Hepatocyte (in vitro differentiated cells): ENCODE measurements at regions not wholly inside any gene's neighbourhood (a gene's known extent, or its start where the extent isn't known, plus 50 kb on each side); places are given as distances from the start of the nearest gene placed in this dataset.

Experiments
- CTCF ChIP-seq: fragments of 200-600 bp; sonication (generic); IDR thresholded peaks from 2 replicates; pipeline ENCODE4 v1.5.1; 2016; ENCODE audit warnings: antibody characterized with exemption, mild to moderate bottlenecking; ENCODE audit not compliant: poor library complexity
- EZH2 ChIP-seq: fragments of 200-600 bp; sonication (generic); IDR thresholded peaks from 2 replicates; pipeline ENCODE4 v1.6.1; 2016; ENCODE audit warnings: antibody characterized with exemption, mild to moderate bottlenecking, borderline replicate concordance

GRCh38 chr2:12433626-12433990 lies 283.1 kb upstream of the TRIB2 start:
- TF ChIP-seq CTCF (peak; percentile 13), EZH2 (no peak)
